MCF 10A (cell line): ENCODE measurements at regions not wholly inside any gene's neighbourhood (a gene's known extent, or its start where the extent isn't known, plus 50 kb on each side); places are given as distances from the start of the nearest gene placed in this dataset.

Experiments
- BruUV-seq: library from RNA; stranded (reverse); fragments of 400-500 nt; replicated peaks from 2 replicates; lab custom pipeline; 2021; lab: Mats Ljungman, UMichigan
- CTCF ChIA-PET: fragments of 300-600 bp; sonication (Branson Sonifier 250); formaldehyde crosslinking; extraction: SDS; loops from one replicate; lab custom pipeline; 2021; ENCODE audit warnings: antibody characterized with exemption, inconsistent platforms; lab: Yijun Ruan, JAX
- POLR2A ChIA-PET: fragments of 300-600, 350-650 bp; sonication (Branson Sonifier 250); formaldehyde crosslinking; extraction: SDS; loops from one replicate; lab custom pipeline; 2020; ENCODE audit warnings: antibody characterized with exemption, inconsistent platforms; lab: Yijun Ruan, JAX
- DNase-seq: peaks from one replicate; pipeline ENCODE4 v3.0.0-alpha.2; 2018; ENCODE audit not compliant: unreplicated experiment
- H3K27ac Mint-ChIP-seq: one replicate; pipeline ENCODE4 v1.8.0; 2022; ENCODE audit warnings: mild to moderate bottlenecking, low read depth, mixed read lengths; ENCODE audit not compliant: unreplicated experiment
- H3K27me3 Mint-ChIP-seq: one replicate; pipeline ENCODE4 v1.8.0; 2022; ENCODE audit warnings: mixed read lengths; ENCODE audit not compliant: insufficient read depth, unreplicated experiment
- H3K36me3 Mint-ChIP-seq: one replicate; pipeline ENCODE4 v1.8.0; 2022; ENCODE audit warnings: mild to moderate bottlenecking, moderate library complexity, mixed read lengths; ENCODE audit not compliant: insufficient read depth, unreplicated experiment
- H3K4me1 Mint-ChIP-seq: one replicate; pipeline ENCODE4 v1.8.0; 2022; ENCODE audit warnings: mixed read lengths; ENCODE audit not compliant: insufficient read depth, unreplicated experiment
- H3K4me3 Mint-ChIP-seq: one replicate; pipeline ENCODE4 v1.8.0; 2022; ENCODE audit warnings: mild to moderate bottlenecking, moderate library complexity, mixed read lengths; ENCODE audit not compliant: unreplicated experiment
- H3K9me3 Mint-ChIP-seq: one replicate; pipeline ENCODE4 v1.8.0; 2022; ENCODE audit warnings: mixed read lengths; ENCODE audit not compliant: unreplicated experiment
- intact Hi-C: fragments of 100-400 bp; cut with micrococcal nuclease; formaldehyde crosslinking; loops from 2 replicates; pipeline ENCODE4 v1.14.1; 2022
- TF ChIP-seq, protein P1 (sequence below): fragments of 200-600 bp; IDR thresholded peaks from one replicate; pipeline ENCODE4 v1.8.0; 2022; ENCODE audit warnings: antibody characterized with exemption, mild to moderate bottlenecking; ENCODE audit not compliant: unreplicated experiment

DNA sequence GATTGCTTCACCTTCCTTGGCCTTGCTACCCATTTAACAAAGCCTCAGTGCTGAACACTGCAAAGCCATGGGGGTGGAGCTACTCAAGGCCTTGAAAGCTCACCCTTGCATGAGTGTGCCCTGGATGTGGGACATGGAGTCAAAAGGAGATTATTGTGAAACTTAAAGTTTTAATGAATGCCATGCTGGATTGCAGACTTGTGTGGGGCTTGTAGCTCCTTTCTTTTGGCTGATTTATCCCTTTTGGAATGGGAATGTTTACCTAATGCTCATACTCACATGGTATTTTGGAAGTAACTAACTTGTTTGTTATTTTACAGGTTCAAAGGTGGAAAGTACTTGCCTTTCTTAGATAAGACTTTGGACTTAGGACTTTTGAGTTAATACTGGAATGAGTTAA is 538.5 kb upstream of the NECTIN3 start:
- BruUV-seq = no TSS peak
- peak; percentile 9 for DNase-seq
- TF ChIP-seq, protein P1, sequence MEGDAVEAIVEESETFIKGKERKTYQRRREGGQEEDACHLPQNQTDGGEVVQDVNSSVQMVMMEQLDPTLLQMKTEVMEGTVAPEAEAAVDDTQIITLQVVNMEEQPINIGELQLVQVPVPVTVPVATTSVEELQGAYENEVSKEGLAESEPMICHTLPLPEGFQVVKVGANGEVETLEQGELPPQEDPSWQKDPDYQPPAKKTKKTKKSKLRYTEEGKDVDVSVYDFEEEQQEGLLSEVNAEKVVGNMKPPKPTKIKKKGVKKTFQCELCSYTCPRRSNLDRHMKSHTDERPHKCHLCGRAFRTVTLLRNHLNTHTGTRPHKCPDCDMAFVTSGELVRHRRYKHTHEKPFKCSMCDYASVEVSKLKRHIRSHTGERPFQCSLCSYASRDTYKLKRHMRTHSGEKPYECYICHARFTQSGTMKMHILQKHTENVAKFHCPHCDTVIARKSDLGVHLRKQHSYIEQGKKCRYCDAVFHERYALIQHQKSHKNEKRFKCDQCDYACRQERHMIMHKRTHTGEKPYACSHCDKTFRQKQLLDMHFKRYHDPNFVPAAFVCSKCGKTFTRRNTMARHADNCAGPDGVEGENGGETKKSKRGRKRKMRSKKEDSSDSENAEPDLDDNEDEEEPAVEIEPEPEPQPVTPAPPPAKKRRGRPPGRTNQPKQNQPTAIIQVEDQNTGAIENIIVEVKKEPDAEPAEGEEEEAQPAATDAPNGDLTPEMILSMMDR = no peak
- Mint-ChIP-seq H3K36me3 (no peaks in the 10 kb centered on the region), H3K4me3 (no peak overlapping the region), H3K27ac (no peak overlapping the region), H3K9me3 (no peaks in the 10 kb centered on the region), H3K27me3 (no peaks in the 10 kb centered on the region), H3K4me1 (no peaks in the 10 kb centered on the region)
- POLR2A ChIA-PET = no interaction called here
- intact Hi-C loops = no loop called here
- CTCF ChIA-PET = no interaction called here

DNA sequence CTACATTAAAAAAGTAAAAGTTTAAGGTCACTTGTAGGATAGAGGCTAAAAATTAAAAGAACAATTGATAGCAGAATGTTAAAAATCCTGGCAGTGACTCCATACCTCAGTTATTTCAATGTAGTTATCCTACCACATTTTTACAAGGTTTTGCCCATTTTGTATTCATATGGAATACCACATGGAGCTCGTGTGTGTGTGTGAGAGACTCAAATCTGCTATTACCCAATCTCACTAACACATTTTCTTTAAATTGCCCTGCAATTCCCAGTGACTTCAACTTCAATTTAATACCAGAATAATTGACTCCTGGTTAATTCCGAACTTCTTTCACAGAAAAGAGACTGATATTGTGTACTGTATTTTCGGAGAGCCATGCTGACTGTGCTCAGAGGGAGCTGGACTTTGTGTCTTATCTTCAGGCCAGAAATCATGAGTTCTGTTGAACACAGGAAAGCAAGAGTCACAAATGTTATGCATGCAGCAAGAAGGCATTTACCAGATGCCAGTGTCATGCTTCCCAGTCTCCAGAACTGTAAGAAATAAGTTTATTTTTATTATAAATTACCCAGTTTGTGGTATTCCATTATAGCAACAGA is 529.0 kb upstream of the NECTIN3 start:
- no peak for DNase-seq
- TF ChIP-seq, protein P1 = no peak
- CTCF ChIA-PET = no interaction called here
- Mint-ChIP-seq H3K27ac (peak overlapping the region; percentile 34), H3K9me3 (no peaks in the 10 kb centered on the region), H3K36me3 (no peaks in the 10 kb centered on the region), H3K4me3 (no peak overlapping the region), H3K27me3 (no peaks in the 10 kb centered on the region), H3K4me1 (peaks cover 8% of the 10 kb centered on the region)
- POLR2A ChIA-PET = no interaction called here
- BruUV-seq = no TSS peak
- intact Hi-C loops = no loop called here

DNA sequence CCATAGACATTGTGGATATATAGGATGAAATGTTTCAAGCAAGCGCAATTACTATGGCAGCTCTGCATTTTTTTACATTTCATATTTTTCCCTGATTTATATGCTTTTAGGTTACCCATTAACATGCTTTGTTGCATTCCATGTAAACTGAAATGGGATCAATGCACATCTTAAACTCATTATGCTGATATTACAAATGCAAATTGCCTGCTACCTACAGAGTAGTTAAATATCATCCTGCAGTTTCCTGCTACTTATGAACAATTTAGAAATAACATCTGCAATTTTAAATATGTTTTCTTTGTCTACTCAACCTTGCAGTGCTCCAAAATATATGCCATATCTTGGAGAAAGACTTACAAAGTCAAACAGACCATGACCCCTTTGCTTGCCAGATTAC is 526.9 kb upstream of the NECTIN3 start:
- Mint-ChIP-seq H3K4me1 (peaks cover 8% of the 10 kb centered on the region), H3K27ac (no peak overlapping the region), H3K27me3 (no peaks in the 10 kb centered on the region), H3K4me3 (no peak overlapping the region), H3K36me3 (no peaks in the 10 kb centered on the region), H3K9me3 (no peaks in the 10 kb centered on the region)
- intact Hi-C loops = no loop called here
- TF ChIP-seq, protein P1 = no peak
- no peak for DNase-seq
- ChIA-PET POLR2A (interaction anchor here (0.7 kb wide), 2 partner anchors 7 to 17 kb away, joined by 3 read pairs; no protein-coding TSS in a partner anchor), CTCF (no interaction called here)
- no TSS peak for BruUV-seq

DNA sequence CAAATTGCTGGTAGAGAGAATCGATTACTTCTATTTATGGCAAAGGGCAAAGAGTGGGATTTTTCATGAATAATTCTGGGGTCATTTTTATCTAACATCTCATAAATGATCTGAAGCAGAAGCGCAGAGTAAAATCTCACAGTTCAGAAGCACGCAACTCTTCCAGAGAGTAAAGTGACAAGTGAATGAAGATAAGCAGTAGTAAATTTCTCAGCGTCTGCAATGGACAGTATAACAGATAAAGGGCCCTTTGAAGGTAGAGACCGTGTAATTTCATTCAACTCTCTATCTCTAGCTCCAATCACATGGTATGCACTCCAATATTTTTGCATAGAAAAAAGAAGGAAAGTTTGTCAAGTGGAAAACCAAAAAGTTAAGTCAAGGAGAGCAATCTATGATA is 521.1 kb upstream of the NECTIN3 start:
- intact Hi-C loops = no loop called here
- H3K27me3 Mint-ChIP-seq = no peaks in the 10 kb centered on the region
- POLR2A ChIA-PET = no interaction called here
- DNase-seq = no peak
- no peaks in the 10 kb centered on the region for H3K9me3 Mint-ChIP-seq
- no TSS peak for BruUV-seq
- no peak overlapping the region for H3K27ac Mint-ChIP-seq
- H3K4me3 Mint-ChIP-seq = no peak overlapping the region
- no peaks in the 10 kb centered on the region for H3K36me3 Mint-ChIP-seq
- TF ChIP-seq, protein P1 = no peak
- H3K4me1 Mint-ChIP-seq = no peaks in the 10 kb centered on the region
- CTCF ChIA-PET = interaction anchor here (0.6 kb wide), 1 partner anchor 941 kb away, joined by 3 read pairs; no protein-coding TSS in a partner anchor
